ENCODE measurements at regions not wholly inside any gene's neighbourhood (a gene's known extent, or its start where the extent isn't known, plus 50 kb on each side); places are given as distances from the start of the nearest gene placed in this dataset.

- DNase-seq (ENCODE audit: low read depth), result no peak
Measured at GRCh38 chr2:223107825-223108224, 55.8 kb downstream of the KCNE4 start.

GRCh38 chr2:223108351-223109050 lies 56.5 kb downstream of the KCNE4 start:
- DNase-seq (ENCODE audit: low read depth), result peak; percentile 87

GRCh38 chr2:223109341-223109740 lies 57.4 kb downstream of the KCNE4 start:
- DNase-seq (ENCODE audit: low read depth), result peak; percentile 88

DNA sequence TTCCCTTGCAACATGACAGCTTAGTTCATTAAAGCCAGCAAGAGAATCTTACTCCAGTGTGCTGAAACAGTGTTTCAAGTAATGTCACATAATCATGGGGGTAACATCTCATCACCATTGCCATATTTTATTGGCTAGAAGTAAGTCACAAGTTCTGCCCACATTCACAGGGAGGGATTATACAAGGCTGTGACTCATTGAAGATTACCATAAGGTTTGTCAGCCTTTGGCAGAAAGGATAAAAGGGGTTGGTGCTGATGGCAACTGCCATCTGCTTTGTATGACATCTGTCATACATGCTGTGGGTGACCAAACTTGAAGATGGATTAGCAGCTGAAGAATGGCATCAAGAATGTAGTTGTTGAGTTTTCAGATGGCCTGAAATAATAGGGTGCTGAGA lies 61.2 kb downstream of the KCNE4 start:
- DNase-seq (ENCODE audit: low read depth), result peak; percentile 51

- peak; percentile 66 for DNase-seq (ENCODE audit: low read depth)
Measured at GRCh38 chr2:223114170-223114569, 62.2 kb downstream of the KCNE4 start.

DNA sequence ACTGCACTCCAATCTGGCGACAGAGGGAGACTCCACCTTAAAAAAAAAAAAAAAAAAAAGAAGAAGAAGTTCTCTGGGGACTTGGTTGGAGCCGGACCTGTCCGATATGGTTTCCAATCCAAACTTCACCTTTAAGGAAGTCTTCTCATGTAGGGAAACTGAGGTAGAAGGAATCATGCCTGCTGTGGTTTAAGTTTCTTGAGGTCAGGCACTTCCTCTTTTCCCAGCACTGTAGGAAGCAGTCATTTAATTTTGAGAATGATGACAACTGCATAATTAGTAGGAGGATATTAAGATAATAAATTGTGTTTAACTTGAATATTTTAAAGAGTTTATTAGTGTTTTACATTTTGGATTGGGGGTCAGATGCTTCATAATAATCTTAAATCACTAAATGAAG lies 62.9 kb downstream of the KCNE4 start:
- DNase-seq (ENCODE audit: low read depth), result no peak

DNA sequence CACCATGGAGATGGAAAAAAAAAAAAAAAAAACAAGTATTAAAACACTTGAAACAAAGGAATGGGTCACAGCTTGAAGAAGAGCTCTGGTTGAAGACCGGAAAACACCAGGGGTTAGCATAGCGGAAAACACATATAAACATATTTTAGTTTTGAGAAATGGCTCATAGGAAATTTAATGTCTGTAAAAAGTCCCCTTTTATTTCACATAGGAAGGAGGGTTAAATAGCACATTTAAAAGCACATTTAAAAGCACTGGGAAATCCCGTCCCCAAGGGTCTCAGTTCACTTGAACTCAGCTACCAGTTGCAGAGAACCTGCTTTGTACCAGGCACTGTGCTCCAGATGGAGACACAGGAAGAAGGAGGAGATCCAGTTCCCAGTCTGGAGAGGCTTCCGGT lies 65.5 kb downstream of the KCNE4 start:
- no peak for DNase-seq (ENCODE audit: low read depth)

DNA sequence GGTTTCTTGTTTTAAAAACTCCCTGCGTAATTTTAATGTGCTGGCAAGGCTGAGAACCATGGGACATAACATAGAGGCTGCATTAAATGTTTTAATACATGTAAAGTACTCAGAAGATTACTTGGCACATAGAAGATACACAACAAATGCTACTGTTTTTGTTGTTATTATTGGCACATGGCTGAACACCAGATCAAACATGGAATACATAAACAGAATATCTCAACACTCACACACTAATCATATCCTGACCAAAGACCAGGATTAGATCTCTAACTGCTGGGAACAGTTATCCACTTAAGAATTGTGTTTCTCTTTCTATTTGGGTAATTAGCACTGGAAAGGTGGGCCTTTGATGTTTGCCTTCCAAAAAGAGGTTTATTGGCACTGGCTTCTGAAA lies 69.3 kb downstream of the KCNE4 start:
- DNase-seq (ENCODE audit: low read depth), result no peak

DNA sequence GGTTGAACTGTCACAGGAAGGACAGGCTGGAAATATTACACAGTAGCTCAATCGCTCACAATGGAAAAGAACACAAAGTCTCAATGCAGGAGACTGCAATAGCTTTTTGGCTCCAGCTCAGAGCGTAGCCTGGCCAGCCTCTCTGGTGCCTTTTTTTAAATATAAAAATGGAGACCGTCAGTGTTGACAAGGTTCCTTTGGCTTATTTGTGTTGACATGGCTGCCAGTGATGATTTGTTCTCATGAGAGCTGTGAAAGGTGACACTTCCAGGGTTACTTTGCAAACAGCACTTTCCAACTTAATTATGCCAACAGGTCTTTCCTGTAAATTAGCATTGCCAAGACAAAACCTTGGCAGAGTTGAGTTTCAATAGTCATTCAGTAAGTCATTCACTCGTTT lies 70.8 kb downstream of the KCNE4 start:
- DNase-seq (ENCODE audit: low read depth), result no peak

- peak; percentile 86 for DNase-seq (ENCODE audit: low read depth)
Measured at GRCh38 chr2:223123855-223124610, 72.0 kb downstream of the KCNE4 start.

DNA sequence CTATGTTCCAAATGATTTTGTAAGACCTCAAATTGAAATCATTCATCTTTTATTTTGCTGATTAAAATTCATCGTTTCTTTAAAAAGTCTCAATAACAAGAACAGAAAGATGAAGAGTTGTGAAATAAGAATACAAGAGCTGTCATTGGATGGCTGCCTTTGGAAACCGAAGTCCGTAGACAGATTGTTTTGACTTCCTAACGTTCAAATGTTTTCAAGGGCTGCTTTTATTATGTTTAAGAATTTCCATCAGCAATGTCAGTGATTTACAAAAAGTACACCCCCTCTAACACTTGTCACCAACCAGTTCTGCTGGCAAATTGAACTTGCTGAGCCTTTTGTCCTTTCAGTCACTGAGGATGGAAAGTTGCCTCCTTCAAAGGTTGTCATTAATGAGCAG lies 89.6 kb downstream of the KCNE4 start:
- DNase-seq (ENCODE audit: low read depth), result no peak

GRCh38 chr2:223142118-223142517 lies 90.1 kb downstream of the KCNE4 start:
- DNase-seq (ENCODE audit: low read depth), result no peak

DNA sequence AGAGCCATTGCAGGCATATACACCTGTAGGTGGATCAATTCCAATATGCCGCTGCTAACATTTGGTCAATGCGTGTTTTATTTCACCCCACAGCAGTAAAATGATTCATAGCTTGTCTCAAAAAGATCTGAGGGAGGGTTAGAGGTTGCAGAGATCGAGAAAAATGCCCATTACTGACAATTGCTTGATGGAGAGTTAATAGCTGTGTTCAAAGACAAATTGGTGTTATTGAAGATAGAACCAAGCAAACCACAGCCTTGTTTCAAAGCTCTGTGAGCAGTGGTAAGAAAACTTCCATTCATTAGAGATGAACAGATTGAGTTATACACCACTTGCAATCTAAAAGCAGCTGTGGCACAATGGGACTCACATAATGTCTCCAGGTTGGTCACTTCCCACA lies 95.4 kb downstream of the KCNE4 start:
- DNase-seq (ENCODE audit: low read depth), result no peak

DNA sequence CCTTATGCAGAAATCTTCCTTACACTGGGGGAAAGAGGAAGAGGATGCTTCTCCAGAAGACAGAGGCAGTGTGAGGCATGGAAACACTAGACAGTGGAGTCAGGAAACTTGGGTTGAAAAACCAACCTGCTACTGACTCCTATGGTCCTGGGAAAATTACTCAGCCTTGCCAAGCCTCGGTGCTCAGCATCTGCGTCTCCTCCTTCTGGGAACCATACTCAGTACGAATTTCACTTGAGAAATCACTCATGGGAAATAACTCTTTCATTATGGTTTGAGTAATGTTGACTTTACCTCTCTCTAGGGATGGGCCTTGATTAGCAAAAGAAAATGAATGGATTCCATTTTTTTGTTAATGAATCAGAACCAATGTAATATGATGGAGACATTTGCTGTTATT lies 96.5 kb downstream of the KCNE4 start:
- no peak for DNase-seq (ENCODE audit: low read depth)

- no peak for DNase-seq (ENCODE audit: low read depth)
Measured at GRCh38 chr2:223155956-223156355, 104.0 kb downstream of the KCNE4 start.

DNA sequence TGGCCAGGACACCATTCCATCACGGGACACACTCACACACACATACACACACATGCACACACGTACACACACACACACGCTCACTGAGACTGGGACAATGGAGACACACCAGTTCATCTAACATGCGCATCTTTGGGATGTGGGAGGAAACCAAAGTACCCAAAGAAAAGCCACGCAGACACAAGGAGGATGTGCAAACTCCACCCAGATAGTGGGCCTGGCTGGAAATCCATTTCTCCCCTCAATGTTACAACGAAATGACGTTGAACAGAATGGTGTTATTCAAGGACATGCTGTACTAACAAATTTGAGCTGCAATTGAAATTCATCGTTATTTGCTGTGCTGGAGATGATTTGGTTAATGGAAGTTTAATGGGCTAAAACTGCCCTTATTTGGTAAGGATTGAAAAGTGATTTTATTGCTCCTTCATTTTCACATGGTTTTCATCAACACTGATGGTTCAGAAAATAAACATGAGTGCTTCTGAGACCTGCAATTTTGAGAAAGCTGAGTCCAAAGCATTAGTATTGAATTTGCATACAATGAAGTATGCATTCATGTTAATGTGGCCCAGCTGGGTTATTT lies 110.0 kb downstream of the KCNE4 start:
- DNase-seq (ENCODE audit: low read depth), result peak; percentile 9

DNA sequence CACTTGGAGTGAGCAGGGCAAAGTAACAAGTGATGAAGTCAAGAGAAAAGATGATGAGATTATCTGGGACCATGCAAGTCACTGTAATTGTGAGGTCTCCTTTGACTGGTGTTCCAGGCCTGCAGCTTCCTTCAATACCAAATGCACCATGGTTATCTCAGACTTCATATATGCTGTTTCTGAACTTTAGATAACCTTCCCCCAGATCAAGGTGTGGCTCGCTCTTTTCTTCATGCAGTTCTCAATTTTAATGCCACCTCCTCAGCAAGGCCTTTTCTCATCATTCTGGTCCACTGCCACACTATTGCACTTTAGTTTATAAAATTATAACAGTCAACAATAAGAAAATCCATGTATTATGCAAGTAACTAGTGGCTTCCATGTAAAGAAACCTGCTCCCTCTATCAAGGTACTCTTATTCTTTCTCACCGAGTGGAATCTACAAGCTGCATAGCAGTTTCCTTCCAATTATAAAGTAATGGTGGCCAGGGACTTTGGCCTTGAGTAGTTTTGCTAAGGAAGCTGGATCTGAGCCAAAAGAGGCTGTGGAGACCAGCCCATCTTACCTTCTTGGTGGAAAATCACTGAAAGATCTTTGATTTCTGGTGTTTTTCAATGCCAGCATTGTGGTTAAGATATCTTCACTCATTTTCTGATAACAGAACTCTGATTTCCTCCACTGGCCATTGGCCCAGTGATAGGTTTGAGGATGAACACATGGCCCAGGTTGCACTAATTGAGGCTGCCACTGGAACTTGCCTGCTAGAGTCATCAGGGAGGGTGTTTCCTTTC lies 113.6 kb downstream of the KCNE4 start:
- no peak for DNase-seq (ENCODE audit: low read depth)

DNA sequence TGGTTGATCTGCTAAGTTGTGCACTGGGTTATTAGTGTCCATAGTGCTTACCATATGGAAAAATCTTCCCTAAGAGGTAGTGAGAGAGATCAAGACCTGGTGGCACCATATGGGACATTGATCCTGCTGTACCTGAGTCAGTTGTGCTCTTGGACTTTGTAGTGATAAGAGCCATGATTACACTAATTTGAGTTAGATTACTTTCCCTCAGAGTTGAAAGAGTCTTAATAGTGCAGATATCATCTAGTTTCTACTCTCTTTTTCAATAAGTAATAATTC lies 114.2 kb downstream of the KCNE4 start:
- DNase-seq (ENCODE audit: low read depth), result no peak

GRCh38 chr2:223166983-223167650 lies 115.1 kb downstream of the KCNE4 start:
- DNase-seq (ENCODE audit: low read depth), result no peak

- DNase-seq (ENCODE audit: low read depth), result no peak
Measured at GRCh38 chr2:223169830-223170605, 118.0 kb downstream of the KCNE4 start.

- no peak for DNase-seq (ENCODE audit: low read depth)
Measured at GRCh38 chr2:223176970-223177369, 125.0 kb downstream of the KCNE4 start.

Data from EH (cell line).